ENCODE measurements at regions not wholly inside any gene's neighbourhood (a gene's known extent, or its start where the extent isn't known, plus 50 kb on each side); places are given as distances from the start of the nearest gene placed in this dataset.

GRCh38 chr4:8704632-8705031 lies 112.1 kb downstream of the CPZ start:
- Histone ChIP-seq H3K27ac (ENCODE audit: low read depth in 1 of 2, low read length in 2 of 2) (no peak overlapping the region), H3K9ac (ENCODE audit: insufficient read depth, low read length, poor library complexity, severe bottlenecking) (no peak overlapping the region), H3K4me3 (replicated peaks in 1 of 3; ENCODE audit: low read depth in 2 of 3, low read length in 3 of 3) (no peak overlapping the region), H4K20me1 (ENCODE audit: insufficient read depth, low read length) (no peaks in the 10 kb centered on the region), H3K4me2 (replicated peaks; ENCODE audit: extremely low read depth, low read length, poor library complexity, severe bottlenecking) (no peak overlapping the region), H3K27me3 (ENCODE audit: control insufficient read depth in 2 of 2, insufficient read depth in 2 of 2, low read length in 2 of 2) (no peaks in the 10 kb centered on the region), H2AFZ (ENCODE audit: insufficient read depth, low read depth, low read length, poor library complexity, severe bottlenecking) (no peak overlapping the region), H3K36me3 (replicated peaks in 1 of 2; ENCODE audit: control insufficient read depth in 1 of 2, insufficient read depth in 2 of 2, low read length in 2 of 2) (no peaks in the 10 kb centered on the region), H3K9me3 (replicated peaks in 1 of 2; ENCODE audit: control insufficient read depth in 1 of 2, insufficient read depth in 1 of 2, low read length in 2 of 2) (no peaks in the 10 kb centered on the region), H3K79me2 (ENCODE audit: insufficient read depth, low read length) (no peaks in the 10 kb centered on the region), H3K4me1 (ENCODE audit: control insufficient read depth in 1 of 2, insufficient read depth in 2 of 2, low read length in 2 of 2) (no peaks in the 10 kb centered on the region)
- 93% methylated on average over 9 of the region's 9 CpGs for WGBS (ENCODE audit: insufficient coverage)
- intact Hi-C loops (cut with micrococcal nuclease), result no loop called here
- Mint-ChIP-seq H3K9me3 (peaks cover 0 to 1% (median 0%) of the 10 kb centered on the region in 7 donors), H3K27ac (no peak overlapping the region), H3K4me3 (no peak overlapping the region), H3K27me3 (ENCODE audit: low read depth in 3 of 3) (peaks cover 6 to 23% (median 14%) of the 10 kb centered on the region in 3 donors), H3K36me3 (no peaks in the 10 kb centered on the region), H3K4me1 (no peaks in the 10 kb centered on the region)
- DNase-seq, result no peak
- TF ChIP-seq CTCF (IDR thresholded peaks at IDR 0.05), result no peak

GRCh38 chr4:8703857-8704495 lies 111.4 kb downstream of the CPZ start:
- intact Hi-C loops (cut with micrococcal nuclease), result no loop called here
- no peaks in the 10 kb centered on the region for H3K36me3 ChIP-seq (replicated peaks in 1 of 2; ENCODE audit: control insufficient read depth in 1 of 2, insufficient read depth in 2 of 2, low read length in 2 of 2)
- WGBS (ENCODE audit: insufficient coverage), result 61% methylated on average over 6 of the region's 11 CpGs
- no peaks in the 10 kb centered on the region for H3K4me1 ChIP-seq (ENCODE audit: control insufficient read depth in 1 of 2, insufficient read depth in 2 of 2, low read length in 2 of 2)
- no peaks in the 10 kb centered on the region for H3K36me3 Mint-ChIP-seq
- no peak overlapping the region for H3K27ac Mint-ChIP-seq
- no peak overlapping the region for H3K4me3 ChIP-seq (replicated peaks in 1 of 3; ENCODE audit: low read depth in 2 of 3, low read length in 3 of 3)
- no peak overlapping the region for H3K9ac ChIP-seq (ENCODE audit: insufficient read depth, low read length, poor library complexity, severe bottlenecking)
- no peak overlapping the region for H3K27ac ChIP-seq (ENCODE audit: low read depth in 1 of 2, low read length in 2 of 2)
- no peaks in the 10 kb centered on the region for H4K20me1 ChIP-seq (ENCODE audit: insufficient read depth, low read length)
- H3K9me3 ChIP-seq (replicated peaks in 1 of 2; ENCODE audit: control insufficient read depth in 1 of 2, insufficient read depth in 1 of 2, low read length in 2 of 2), result no peaks in the 10 kb centered on the region
- H3K9me3 Mint-ChIP-seq, result no peaks in the 10 kb centered on the region
- no peaks in the 10 kb centered on the region for H3K4me1 Mint-ChIP-seq
- no peak overlapping the region for H3K4me3 Mint-ChIP-seq
- no peaks in the 10 kb centered on the region for H3K27me3 ChIP-seq (ENCODE audit: control insufficient read depth in 2 of 2, insufficient read depth in 2 of 2, low read length in 2 of 2)
- no peak for DNase-seq
- H2AFZ ChIP-seq (ENCODE audit: insufficient read depth, low read depth, low read length, poor library complexity, severe bottlenecking), result no peak overlapping the region
- peaks cover 6 to 18% (median 14%) of the 10 kb centered on the region in 3 donors for H3K27me3 Mint-ChIP-seq (ENCODE audit: low read depth in 3 of 3)
- H3K4me2 ChIP-seq (replicated peaks; ENCODE audit: extremely low read depth, low read length, poor library complexity, severe bottlenecking), result no peak overlapping the region
- TF ChIP-seq CTCF (IDR thresholded peaks at IDR 0.05), result no peak
- H3K79me2 ChIP-seq (ENCODE audit: insufficient read depth, low read length), result no peaks in the 10 kb centered on the region
